ENCODE measurements at regions not wholly inside any gene's neighbourhood (a gene's known extent, or its start where the extent isn't known, plus 50 kb on each side); places are given as distances from the start of the nearest gene placed in this dataset.

- no peak for DNase-seq (ENCODE audit: low spot score)
These were observed 207.6 kb upstream of the FOXA2 start for GRCh38 chr20:22791877-22792525.

- no peak for DNase-seq (ENCODE audit: low spot score)
These were observed 209.8 kb upstream of the FOXA2 start for GRCh38 chr20:22794200-22794599.

GRCh38 chr20:22795433-22795832 is 211.1 kb upstream of the FOXA2 start:
- DNase-seq (ENCODE audit: low spot score) = no peak

GRCh38 chr20:22795871-22796270 is 211.5 kb upstream of the FOXA2 start:
- no peak for DNase-seq (ENCODE audit: low spot score)

GRCh38 chr20:22796469-22797077 is 212.2 kb upstream of the FOXA2 start:
- DNase-seq (ENCODE audit: low spot score) = no peak

GRCh38 chr20:22797103-22797502 is 212.7 kb upstream of the FOXA2 start:
- DNase-seq (ENCODE audit: low spot score) = no peak

GRCh38 chr20:22799687-22800086 is 215.3 kb upstream of the FOXA2 start:
- no peak for DNase-seq (ENCODE audit: low spot score)

GRCh38 chr20:22800129-22800528 is 215.8 kb upstream of the FOXA2 start:
- DNase-seq (ENCODE audit: low spot score) = no peak

GRCh38 chr20:22801528-22801927 is 217.2 kb upstream of the FOXA2 start:
- no peak for DNase-seq (ENCODE audit: low spot score)

- DNase-seq (ENCODE audit: low spot score) = no peak
These were observed 217.9 kb upstream of the FOXA2 start for GRCh38 chr20:22802296-22802695.

- no peak for DNase-seq (ENCODE audit: low spot score)
These were observed 220.8 kb upstream of the FOXA2 start for GRCh38 chr20:22805219-22805618.

GRCh38 chr20:22805996-22806395 is 221.6 kb upstream of the FOXA2 start:
- no peak for DNase-seq (ENCODE audit: low spot score)

- DNase-seq (ENCODE audit: low spot score) = no peak
These were observed 222.7 kb upstream of the FOXA2 start for GRCh38 chr20:22807045-22807444.

- no peak for DNase-seq (ENCODE audit: low spot score)
These were observed 223.4 kb upstream of the FOXA2 start for GRCh38 chr20:22807646-22808244.

- DNase-seq (ENCODE audit: low spot score) = no peak
These were observed 224.3 kb upstream of the FOXA2 start for GRCh38 chr20:22808628-22809027.

GRCh38 chr20:22810030-22810429 is 225.1 kb upstream of the SSTR4 start:
- no peak for DNase-seq (ENCODE audit: low spot score)

GRCh38 chr20:22810626-22811569 is 224.2 kb upstream of the SSTR4 start:
- no peak for DNase-seq (ENCODE audit: low spot score)

- DNase-seq (ENCODE audit: low spot score) = no peak
These were observed 220.5 kb upstream of the SSTR4 start for GRCh38 chr20:22814471-22815205.

GRCh38 chr20:22815206-22815551 is 219.9 kb upstream of the SSTR4 start:
- DNase-seq (ENCODE audit: low spot score) = no peak

- DNase-seq (ENCODE audit: low spot score) = no peak
These were observed 219.4 kb upstream of the SSTR4 start for GRCh38 chr20:22815603-22816315.

- DNase-seq (ENCODE audit: low spot score) = no peak
These were observed 216.5 kb upstream of the SSTR4 start for GRCh38 chr20:22818636-22819035.

All from COLO829 (cell line).